A549 (cell line): ENCODE measurements at regions not wholly inside any gene's neighbourhood (a gene's known extent, or its start where the extent isn't known, plus 50 kb on each side); places are given as distances from the start of the nearest gene placed in this dataset.

Experiments
- CEBPB ChIP-seq, 2 experiments: fragments of >200 bp in 1 of 2; sonication (Bioruptor Twin) in 1 of 2; formaldehyde crosslinking in 1 of 2; IDR thresholded peaks; 2 replicates each; pipeline ENCODE4 v1.6.1; 2012 to 2016
- NPAS2 ChIP-seq: fragments of 250-450 bp; sonication (Bioruptor Pico); IDR thresholded peaks from 2 replicates; pipeline ENCODE4 v1.8.0; 2022; ENCODE audit warnings: mild to moderate bottlenecking, moderate library complexity, borderline replicate concordance
- RFX5 ChIP-seq: fragments of 450-650 bp; IDR thresholded peaks from 2 replicates; pipeline ENCODE4 v1.7.1; 2014; ENCODE audit warnings: antibody characterized with exemption, mild to moderate bottlenecking, moderate library complexity
- TF ChIP-seq, protein P1 (sequence below): fragments of >200 bp; sonication (Bioruptor Twin); formaldehyde crosslinking; IDR thresholded peaks from 3 replicates; pipeline ENCODE4 v1.5.1; 2016

DNA sequence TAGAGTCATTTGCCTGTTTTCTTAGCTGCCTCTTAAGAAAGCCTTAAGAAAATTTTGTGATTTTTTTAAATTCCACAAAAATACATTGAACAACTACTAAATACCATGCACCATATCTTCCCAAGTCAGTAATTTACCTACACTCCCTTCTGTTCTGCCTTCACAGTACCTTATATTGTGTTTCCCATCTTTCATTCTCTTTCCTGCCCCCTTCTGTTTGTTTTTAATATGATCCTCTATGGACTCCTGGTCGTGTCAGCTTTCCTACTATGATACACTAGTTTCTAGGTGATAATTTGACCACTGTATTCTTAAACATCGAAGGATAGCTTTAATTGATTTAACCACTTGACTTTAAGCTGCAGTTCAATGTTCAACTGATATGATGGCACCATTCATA lies 297.7 kb upstream of the HAND2 start:
- TF ChIP-seq CEBPB (IDR thresholded peaks at IDR 0.05), result no peak
- no peak for TF ChIP-seq NPAS2
- TF ChIP-seq, protein P1, sequence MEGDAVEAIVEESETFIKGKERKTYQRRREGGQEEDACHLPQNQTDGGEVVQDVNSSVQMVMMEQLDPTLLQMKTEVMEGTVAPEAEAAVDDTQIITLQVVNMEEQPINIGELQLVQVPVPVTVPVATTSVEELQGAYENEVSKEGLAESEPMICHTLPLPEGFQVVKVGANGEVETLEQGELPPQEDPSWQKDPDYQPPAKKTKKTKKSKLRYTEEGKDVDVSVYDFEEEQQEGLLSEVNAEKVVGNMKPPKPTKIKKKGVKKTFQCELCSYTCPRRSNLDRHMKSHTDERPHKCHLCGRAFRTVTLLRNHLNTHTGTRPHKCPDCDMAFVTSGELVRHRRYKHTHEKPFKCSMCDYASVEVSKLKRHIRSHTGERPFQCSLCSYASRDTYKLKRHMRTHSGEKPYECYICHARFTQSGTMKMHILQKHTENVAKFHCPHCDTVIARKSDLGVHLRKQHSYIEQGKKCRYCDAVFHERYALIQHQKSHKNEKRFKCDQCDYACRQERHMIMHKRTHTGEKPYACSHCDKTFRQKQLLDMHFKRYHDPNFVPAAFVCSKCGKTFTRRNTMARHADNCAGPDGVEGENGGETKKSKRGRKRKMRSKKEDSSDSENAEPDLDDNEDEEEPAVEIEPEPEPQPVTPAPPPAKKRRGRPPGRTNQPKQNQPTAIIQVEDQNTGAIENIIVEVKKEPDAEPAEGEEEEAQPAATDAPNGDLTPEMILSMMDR, result no peak
- TF ChIP-seq RFX5, result no peak
